HepG2 (cell line): ENCODE measurements at regions not wholly inside any gene's neighbourhood (a gene's known extent, or its start where the extent isn't known, plus 50 kb on each side); places are given as distances from the start of the nearest gene placed in this dataset.

Experiments
- ATAC-seq: fragments of 200-7000 bp; cut with Tn5 transposase; 3 replicates; pipeline ENCODE4 v1.9.1; 2020; ENCODE audit warnings: mild to moderate bottlenecking, moderate library complexity
- BruUV-seq: library from RNA; stranded (reverse); fragments of 400-500 nt; replicated peaks from 2 replicates; lab custom pipeline; 2021; lab: Mats Ljungman, UMichigan
- CTCF ChIA-PET: fragments of 300-600 bp; formaldehyde crosslinking; extraction: SDS; loops from one replicate; lab custom pipeline; 2021; ENCODE audit warnings: low total read pairs, inconsistent platforms, low intra/inter-chr PET ratio; lab: Yijun Ruan, JAX
- POLR2A ChIA-PET: fragments of 350-600 bp; sonication (Branson Sonifier 250); formaldehyde crosslinking; loops from one replicate; lab custom pipeline; 2020; ENCODE audit warnings: antibody characterized with exemption, inconsistent platforms; lab: Yijun Ruan, JAX
- DNase-seq: peaks from one replicate; pipeline ENCODE4 v3.0.0-alpha.2; 2015; ENCODE audit warnings: low spot score
- FAIRE-seq: peaks from 3 replicates; lab custom pipeline; 2011; peaks lifted over from hg19 to GRCh38; lab: Jason Lieb, UNC
- H2AFZ ChIP-seq: one replicate; pipeline ENCODE4 v1.6.1; 2011; ENCODE audit warnings: low read length, inconsistent platforms
- H3K27ac ChIP-seq: fragments of 300-600 bp; 3 replicates; pipeline ENCODE4 v1.8.0; 2011; ENCODE audit warnings: mixed run types, mild to moderate bottlenecking, mixed read lengths, low read length, inconsistent platforms; ENCODE audit not compliant: insufficient read depth; ENCODE audit errors: extremely low read length
- H3K27me3 ChIP-seq, 2 experiments: fragments of 200-600 bp in 1 of 2; 2 replicates in 1 of 2; 3 replicates in 1 of 2; pipeline versions ENCODE4 v1.6.0 to v1.8.0; 2011; ENCODE audit warnings: low read length in 2 of 2, mild to moderate bottlenecking in 2 of 2, moderate library complexity in 2 of 2, inconsistent platforms in 1 of 2; ENCODE audit not compliant: insufficient read depth in 2 of 2, control insufficient read depth in 1 of 2
- H3K36me3 ChIP-seq, 2 experiments: fragments of 200-600 bp in 1 of 2; replicated peaks in 1 of 2; 2 replicates in 1 of 2; 3 replicates in 1 of 2; pipeline versions ENCODE4 v1.5.1 to v1.8.0; 2011; ENCODE audit warnings: low read length in 2 of 2, inconsistent platforms in 1 of 2; ENCODE audit not compliant: insufficient read depth in 2 of 2, control insufficient read depth in 1 of 2
- H3K4me1 ChIP-seq: 2 replicates; pipeline ENCODE4 v1.5.1; 2012; ENCODE audit warnings: low read length, inconsistent platforms; ENCODE audit not compliant: insufficient read depth
- H3K4me2 ChIP-seq: 2 replicates; pipeline ENCODE4 v1.6.0; 2011; ENCODE audit warnings: low read depth, low read length, inconsistent platforms
- H3K4me3 ChIP-seq, 3 experiments: fragments of 200-600 bp in 1 of 3; sonication (generic), shearing (Covaris generic) in 1 of 3; replicated peaks in 1 of 3; 2 replicates each; pipeline ENCODE4 v1.5.1; 2011 to 2016; ENCODE audit warnings: low read length in 3 of 3, inconsistent platforms in 2 of 3, low read depth in 2 of 3, mild to moderate bottlenecking in 2 of 3, control low read depth in 1 of 3, mixed read lengths in 1 of 3; ENCODE audit not compliant: insufficient read depth in 1 of 3
- H3K79me2 ChIP-seq: one replicate; pipeline ENCODE4 v1.6.1; 2011; ENCODE audit warnings: low read length, inconsistent platforms; ENCODE audit not compliant: insufficient read depth
- H3K9ac ChIP-seq: 2 replicates; pipeline ENCODE4 v1.6.0; 2011; ENCODE audit warnings: mild to moderate bottlenecking, low read depth, low read length, inconsistent platforms; ENCODE audit not compliant: insufficient read depth
- H3K9me3 ChIP-seq: 2 replicates; pipeline ENCODE4 v1.5.1; 2012; ENCODE audit warnings: mild to moderate bottlenecking, low read length
- H4K20me1 ChIP-seq: 2 replicates; pipeline ENCODE4 v1.6.0; 2011; ENCODE audit warnings: inconsistent platforms, mild to moderate bottlenecking, low read length, moderate library complexity; ENCODE audit not compliant: insufficient read depth
- ASH2L ChIP-seq: fragments of 300-600, 200-600 bp; sonication (generic); IDR thresholded peaks from 2 replicates; pipeline ENCODE4 v1.7.0; 2017; ENCODE audit warnings: low read depth, mild to moderate bottlenecking, moderate library complexity, mixed read lengths, low read length; ENCODE audit not compliant: insufficient read length
- ATF7 ChIP-seq, 2 experiments: fragments of 450-650 bp in 1 of 2; sonication (generic) in 1 of 2; formaldehyde crosslinking in 1 of 2; IDR thresholded peaks; 2 replicates each; pipeline versions ENCODE4 v1.4.0 to v1.6.1; 2016 to 2020; ENCODE audit warnings: antibody characterized with exemption in 1 of 2, mild to moderate bottlenecking in 1 of 2, missing genetic modification reagents in 1 of 2
- CREB1 ChIP-seq, 2 experiments: fragments of 450-650 bp in 1 of 2; IDR thresholded peaks; 2 replicates each; pipeline ENCODE4 v1.6.1; 2016 to 2017; ENCODE audit warnings: control low read depth in 1 of 2, mild to moderate bottlenecking in 1 of 2, missing compliant biosample characterization in 1 of 2, missing genetic modification characterization in 1 of 2
- DPF2 ChIP-seq: sonication (generic); formaldehyde crosslinking; IDR thresholded peaks from 2 replicates; pipeline ENCODE4 v1.4.0; 2020; ENCODE audit warnings: mild to moderate bottlenecking, low read depth, missing genetic modification reagents, borderline replicate concordance
- IRX3 ChIP-seq: sonication (generic); formaldehyde crosslinking; IDR thresholded peaks from 2 replicates; pipeline ENCODE4 v1.8.1; 2023; ENCODE audit warnings: mild to moderate bottlenecking, low read depth, missing genetic modification reagents, borderline replicate concordance
- MTA3 ChIP-seq: sonication (generic); formaldehyde crosslinking; IDR thresholded peaks from 2 replicates; pipeline ENCODE4 v1.4.0; 2020; ENCODE audit warnings: missing genetic modification reagents
- SAP130 ChIP-seq: IDR thresholded peaks from 2 replicates; pipeline ENCODE4 v1.6.1; 2016; ENCODE audit warnings: low read depth
- THAP11 ChIP-seq: IDR thresholded peaks from 2 replicates; pipeline ENCODE4 v1.6.1; 2016; ENCODE audit warnings: missing biosample characterization, missing genetic modification reagents
- ZBTB42 ChIP-seq: sonication (generic); formaldehyde crosslinking; IDR thresholded peaks from 2 replicates; pipeline ENCODE4 v1.5.0; 2020; ENCODE audit warnings: mild to moderate bottlenecking, missing genetic modification reagents
- ZNF460 ChIP-seq: sonication (generic); formaldehyde crosslinking; IDR thresholded peaks from 2 replicates; pipeline ENCODE4 v1.5.1; 2020; ENCODE audit warnings: missing genetic modification reagents, mild to moderate bottlenecking, borderline replicate concordance
- ZNF703 ChIP-seq: sonication (generic); formaldehyde crosslinking; IDR thresholded peaks from 2 replicates; pipeline ENCODE4 v1.5.1; 2020; ENCODE audit warnings: missing genetic modification reagents, mild to moderate bottlenecking, moderate library complexity, borderline replicate concordance
- ZSCAN29 ChIP-seq: sonication (generic); formaldehyde crosslinking; conservative IDR thresholded peaks from 2 replicates; pipeline ENCODE4 v1.4.0; 2020; ENCODE audit warnings: mild to moderate bottlenecking, missing genetic modification reagents
- WGBS: methylation state at CpG from one replicate; pipeline ENCODE4 v1.1.6; 2017; ENCODE audit warnings: low lambda C conversion rate; 5-methylcytosine and 5-hydroxymethylcytosine counted together
- in situ Hi-C: cut with HindIII; loops from 2 replicates; pipeline ENCODE4 v1.10.0; 2017; ENCODE audit warnings: low pct_unique_long_range_greater_than_20kb; ENCODE audit not compliant: extremely low pct_ligation_motif_present
- intact Hi-C: fragments of 100-400 bp; cut with micrococcal nuclease; formaldehyde crosslinking; loops from one replicate; pipeline ENCODE4 v1.10.0; 2022; ENCODE audit not compliant: unreplicated experiment
- TF ChIP-seq, protein P1 (sequence below), 2 experiments: fragments of 450-650 bp in 1 of 2; sonication (generic) in 1 of 2; formaldehyde crosslinking; IDR thresholded peaks; 2 replicates each; pipeline versions ENCODE4 v1.5.0 to v1.8.0; 2020 to 2022; ENCODE audit warnings: mild to moderate bottlenecking in 1 of 2, missing genetic modification reagents in 1 of 2

DNA sequence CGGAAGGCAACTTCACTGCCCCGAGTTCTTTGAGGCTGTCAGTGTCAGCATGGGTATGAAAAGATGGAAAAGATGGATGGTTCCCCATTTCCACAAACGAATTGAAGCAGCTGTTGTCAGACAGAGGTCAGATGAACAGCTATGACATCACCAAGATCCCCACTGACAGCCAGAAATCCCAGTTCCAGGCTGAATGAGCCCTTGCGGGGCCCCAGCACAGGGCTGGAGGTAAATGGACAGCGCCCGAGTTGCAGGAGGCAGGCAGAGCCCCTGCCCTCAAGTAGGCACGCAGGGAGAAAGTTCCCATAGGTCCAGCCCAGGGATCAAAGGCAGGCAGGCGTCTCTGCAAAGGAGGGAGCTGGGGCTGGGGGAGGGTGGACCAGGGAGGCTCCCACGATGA is 169.5 kb upstream of the AGAP1 start (continued):
- TF ChIP-seq ZSCAN29 (no peak), IRX3 (CRISPR knock-in tag) (no peak), ATF7 (IDR thresholded peaks at IDR 0.05) (peak; percentile 41; the same call in 1 of the 2 replicates), ATF7 (CRISPR knock-in tag; IDR thresholded peaks at IDR 0.05) (no peak), ZNF460 (CRISPR knock-in tag) (no peak), CREB1 (IDR thresholded peaks at IDR 0.05) (peak; percentile 66; the same call in 1 of the 2 replicates), CREB1 (CRISPR knock-in tag; IDR thresholded peaks at IDR 0.05) (no peak), ZNF703 (CRISPR knock-in tag) (no peak), THAP11 (CRISPR knock-in tag) (no peak), ZBTB42 (CRISPR knock-in tag) (no peak)
- TF ChIP-seq, protein P1, sequence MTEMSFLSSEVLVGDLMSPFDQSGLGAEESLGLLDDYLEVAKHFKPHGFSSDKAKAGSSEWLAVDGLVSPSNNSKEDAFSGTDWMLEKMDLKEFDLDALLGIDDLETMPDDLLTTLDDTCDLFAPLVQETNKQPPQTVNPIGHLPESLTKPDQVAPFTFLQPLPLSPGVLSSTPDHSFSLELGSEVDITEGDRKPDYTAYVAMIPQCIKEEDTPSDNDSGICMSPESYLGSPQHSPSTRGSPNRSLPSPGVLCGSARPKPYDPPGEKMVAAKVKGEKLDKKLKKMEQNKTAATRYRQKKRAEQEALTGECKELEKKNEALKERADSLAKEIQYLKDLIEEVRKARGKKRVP (CRISPR knock-in tag; IDR thresholded peaks at IDR 0.05) = no peak

DNA sequence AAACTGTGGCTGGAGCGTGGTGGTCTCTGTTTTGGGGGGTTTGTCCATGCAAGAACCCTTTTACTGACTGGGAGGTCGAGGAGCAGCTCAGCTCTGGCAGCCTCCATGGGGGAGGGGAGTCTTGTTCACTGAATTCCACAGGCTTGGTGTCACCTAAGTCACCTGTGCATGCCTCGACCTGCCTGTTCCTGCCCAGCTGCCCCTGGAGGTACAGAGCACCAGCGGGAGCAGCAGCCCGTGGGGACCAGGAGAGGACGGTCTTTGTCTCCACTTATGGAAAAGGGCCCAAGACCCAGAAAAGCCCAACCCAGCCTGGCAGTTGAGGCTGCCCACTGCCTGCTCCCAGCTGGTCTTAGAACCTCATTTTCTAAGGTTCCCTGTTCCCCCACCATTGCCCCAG is 168.7 kb upstream of the AGAP1 start:
- Histone ChIP-seq H3K4me1 (no peaks in the 10 kb centered on the region), H3K4me3 (no peak overlapping the region), H3K27ac (no peak overlapping the region), H3K9me3 (no peaks in the 10 kb centered on the region), H3K27me3 (peaks cover 2 to 49% of the 10 kb centered on the region in 2 experiments; a peak in 4 of 5 replicates), H3K36me3 (no peaks in the 10 kb centered on the region), H2AFZ (no peak overlapping the region), H3K79me2 (no peaks in the 10 kb centered on the region), H3K9ac (no peak overlapping the region), H3K4me2 (no peak overlapping the region), H4K20me1 (no peaks in the 10 kb centered on the region)
- no peak for ATAC-seq
- ChIA-PET CTCF (no interaction called here), POLR2A (no interaction called here)
- FAIRE-seq = no peak
- intact Hi-C loops (no loop called here), in situ Hi-C loops (no loop called here)
- WGBS = 10% methylated on average over 2 of the region's 6 CpGs
- DNase-seq = no peak
- BruUV-seq = no TSS peak
- TF ChIP-seq DPF2 (CRISPR knock-in tag) (no peak), ASH2L (no peak), MTA3 (CRISPR knock-in tag) (no peak), SAP130 (no peak)
